HK-2 (cell line): ENCODE measurements at regions not wholly inside any gene's neighbourhood (a gene's known extent, or its start where the extent isn't known, plus 50 kb on each side); places are given as distances from the start of the nearest gene placed in this dataset.
A peak's percentile ranks its signal among the peaks of the same experiment; 100 is the strongest.

ENCODE experiments used
- DNase-seq: peaks from one replicate; pipeline ENCODE4 v3.0.0-alpha.2; 2018; ENCODE audit not compliant: unreplicated experiment

DNA sequence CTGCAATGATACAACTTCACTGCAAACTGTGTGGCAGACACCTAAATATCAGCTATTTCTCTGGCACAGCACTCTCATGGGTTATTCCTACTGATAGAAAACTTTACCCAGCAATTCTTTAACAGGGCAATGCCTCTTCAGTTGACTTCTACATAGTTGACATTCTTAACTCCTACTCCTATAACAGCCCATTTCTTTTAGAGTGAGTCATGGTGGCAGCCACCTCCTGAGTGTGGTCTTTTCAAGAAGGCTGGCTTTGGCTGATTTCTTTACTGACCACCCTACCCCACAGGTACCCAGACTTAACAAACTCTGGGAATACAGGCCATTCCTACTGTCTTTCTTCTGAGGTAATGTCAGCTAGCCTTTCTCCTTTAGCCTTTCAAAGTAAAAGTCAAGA is 805.8 kb upstream of the ADGRL2 start:
- peak; percentile 14 for DNase-seq

DNA sequence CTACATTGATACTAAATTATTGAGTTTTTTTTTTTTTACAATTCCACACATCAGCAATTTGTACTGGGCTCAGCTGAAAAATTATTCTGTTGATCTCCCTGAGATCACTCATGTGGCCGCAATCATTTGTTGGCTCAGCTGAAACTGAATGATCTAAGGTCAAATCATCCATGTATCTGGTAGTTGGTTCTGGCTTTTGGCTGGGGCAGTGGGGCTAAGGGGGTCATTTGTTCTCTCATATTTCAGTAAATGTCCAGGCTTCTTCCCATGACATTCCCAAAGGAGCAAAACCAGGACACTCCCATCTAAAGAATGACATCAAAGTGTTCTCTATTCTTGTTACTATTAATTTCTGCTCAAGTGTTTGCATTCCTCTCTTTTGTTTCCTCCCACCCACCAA is 806.7 kb upstream of the ADGRL2 start:
- DNase-seq = no peak

DNA sequence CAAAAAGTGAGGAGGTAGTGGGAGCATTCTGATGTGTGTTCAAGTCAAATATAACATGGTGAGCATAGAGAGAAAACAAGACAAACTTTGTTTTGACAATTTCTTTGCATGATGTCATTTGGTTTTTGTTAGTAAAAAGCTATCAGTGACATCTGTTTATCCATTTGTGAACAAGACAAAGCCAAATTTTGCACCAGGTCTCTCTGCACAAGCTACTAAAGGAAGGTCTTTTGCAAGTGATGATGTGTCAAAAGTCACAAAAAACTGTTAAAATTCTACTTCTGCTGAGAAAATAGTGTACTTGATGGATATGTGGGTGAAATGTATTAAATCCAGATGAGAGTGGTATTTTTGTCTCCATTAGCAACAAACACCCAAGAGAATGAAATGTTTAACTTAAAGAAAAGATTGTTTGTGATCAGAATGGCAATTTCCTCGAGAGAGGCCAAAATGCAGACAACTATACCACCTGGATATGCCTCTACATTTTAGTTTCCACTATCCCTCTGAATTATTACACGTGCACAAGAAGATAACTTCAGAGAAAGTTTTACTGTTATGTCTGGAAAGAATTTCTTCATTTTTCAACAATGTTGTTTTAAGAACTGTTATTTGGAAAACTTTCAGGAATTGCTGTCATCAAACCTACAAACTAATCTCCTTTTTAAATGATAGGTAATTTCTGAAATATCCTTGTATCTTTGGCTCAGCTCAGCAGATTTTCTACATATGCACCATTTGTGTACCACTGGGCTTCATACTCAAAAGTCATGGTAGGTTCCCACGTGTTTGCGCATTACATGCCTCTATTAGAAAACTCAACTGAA is 807.4 kb upstream of the ADGRL2 start:
- DNase-seq = no peak

DNA sequence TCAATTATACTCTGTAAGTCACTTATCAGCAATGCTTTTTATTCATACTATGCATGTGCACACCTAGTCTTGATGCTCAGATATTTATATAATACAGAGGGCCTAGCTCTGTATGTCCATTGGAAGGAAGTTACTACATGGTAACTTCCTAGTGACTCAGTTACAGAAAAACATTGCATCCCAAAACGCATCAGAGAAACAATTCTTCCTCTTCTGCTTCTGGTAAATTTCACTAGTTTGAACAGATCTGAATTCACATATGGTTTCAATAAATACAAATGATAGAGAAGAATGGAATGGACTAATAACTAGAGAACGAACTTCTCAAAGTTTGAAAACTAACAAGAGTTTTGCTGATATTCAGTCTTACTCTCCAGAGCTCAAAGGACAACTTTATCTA is 811.3 kb upstream of the ADGRL2 start:
- DNase-seq = no peak

DNA sequence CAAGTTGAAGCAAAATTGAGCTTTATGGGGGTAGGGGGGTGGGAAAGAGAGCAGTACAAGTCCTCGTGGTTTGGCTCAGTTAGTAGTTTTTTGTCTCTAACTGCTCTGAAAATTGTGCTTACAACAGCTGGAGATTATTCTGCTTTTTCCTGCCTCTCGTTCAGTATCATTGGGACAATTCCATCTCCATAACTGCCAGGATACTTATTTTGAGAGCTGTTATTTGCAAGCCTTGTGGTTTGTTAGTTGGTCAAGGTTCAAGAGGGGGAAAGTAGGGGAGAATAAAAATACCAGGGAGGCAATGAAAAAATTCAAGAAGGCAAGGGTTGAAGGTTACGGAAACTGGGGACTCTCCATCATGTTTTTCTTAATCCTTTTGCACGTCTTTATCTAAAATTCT is 811.8 kb upstream of the ADGRL2 start:
- DNase-seq = no peak

DNA sequence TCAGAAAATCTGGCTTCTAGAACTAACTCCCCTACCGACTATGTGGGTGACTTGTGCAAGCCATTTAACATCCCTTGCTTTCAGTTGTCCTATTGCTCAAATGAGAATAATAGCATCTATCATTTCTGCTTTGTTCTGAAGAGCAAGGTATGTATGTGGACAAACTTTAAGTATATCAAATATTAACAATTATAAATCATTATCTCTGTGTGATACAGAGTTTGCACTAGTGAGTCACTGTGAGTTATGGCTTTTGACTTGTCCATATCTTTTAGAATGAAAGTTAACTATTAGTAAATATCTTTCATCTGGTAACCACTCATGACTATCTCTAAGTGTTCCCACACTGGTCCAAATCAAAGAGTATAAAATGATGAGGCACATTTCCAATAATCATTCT is 812.9 kb upstream of the ADGRL2 start:
- no peak for DNase-seq

DNA sequence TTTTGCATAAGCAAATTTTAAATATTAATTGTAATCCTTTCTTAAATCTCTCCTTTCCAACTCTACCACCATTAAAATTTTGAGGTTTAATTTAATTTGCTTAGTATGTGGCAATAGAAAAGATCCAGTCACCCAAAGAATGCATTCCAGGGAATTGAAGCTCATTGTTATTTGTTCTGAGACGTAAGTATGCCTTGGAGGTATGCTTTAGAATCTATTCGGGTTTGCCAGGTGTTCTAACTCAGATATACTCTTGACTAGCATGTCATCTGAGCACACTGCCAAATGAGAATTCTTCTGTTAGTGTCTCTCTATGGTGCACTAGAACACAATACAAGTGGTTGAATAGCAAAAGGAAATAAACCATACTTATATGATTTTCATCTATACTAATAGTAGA is 813.6 kb upstream of the ADGRL2 start:
- DNase-seq = no peak

DNA sequence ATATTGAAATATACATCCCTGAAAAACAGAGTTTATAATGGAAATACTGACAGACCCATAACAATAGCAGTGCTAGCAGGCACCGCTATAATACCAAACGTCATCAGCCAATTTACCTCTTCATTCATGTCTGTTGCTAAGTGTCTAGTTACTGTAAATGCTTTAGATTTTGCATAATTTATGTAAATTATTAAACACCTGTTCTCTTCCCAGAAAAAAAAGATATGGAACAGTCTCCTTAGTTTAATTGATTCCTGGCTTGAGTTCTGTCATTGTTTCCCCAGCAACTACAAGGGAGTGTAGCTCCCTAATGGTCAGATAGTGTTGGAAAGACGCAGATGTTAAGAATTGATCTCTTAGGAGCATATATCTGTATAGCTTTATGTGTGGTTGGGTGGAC is 817.9 kb upstream of the ADGRL2 start:
- DNase-seq = no peak

DNA sequence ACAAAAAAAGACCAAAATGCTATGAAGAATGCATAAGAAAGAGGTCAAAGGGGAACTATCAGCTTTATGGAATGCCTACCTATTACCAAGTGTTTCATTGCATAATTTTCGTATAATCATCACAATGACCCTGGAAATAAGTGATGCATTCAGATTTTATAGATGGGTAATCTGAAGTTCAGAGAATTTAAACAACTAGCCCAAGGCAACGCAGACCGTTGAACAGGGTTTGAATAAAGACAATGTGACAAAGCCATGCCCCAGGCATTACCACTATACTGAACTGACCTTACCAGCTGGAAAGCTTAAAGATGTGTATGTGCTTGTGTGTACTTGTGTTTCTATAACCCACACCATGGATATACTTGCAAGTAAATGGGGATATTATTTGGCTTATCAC is 827.6 kb upstream of the ADGRL2 start:
- no peak for DNase-seq

DNA sequence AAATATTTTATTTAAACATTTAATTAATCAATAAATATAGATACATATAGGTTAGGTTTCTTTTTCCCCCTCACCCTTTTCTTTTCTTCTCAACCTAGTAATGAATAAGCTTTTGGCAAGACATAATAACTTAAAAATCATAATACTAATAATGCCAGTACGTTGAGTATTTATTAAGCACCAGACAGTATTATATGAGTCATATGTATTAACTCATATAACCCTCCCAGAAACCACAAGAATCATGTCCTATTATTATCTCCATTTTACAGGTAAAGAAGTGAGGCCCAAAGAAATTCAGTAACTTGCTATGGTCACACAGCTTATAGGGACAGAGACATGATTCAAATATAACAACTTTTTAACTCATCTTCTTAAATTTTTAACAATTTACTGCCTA is 834.5 kb upstream of the ADGRL2 start:
- DNase-seq = no peak

DNA sequence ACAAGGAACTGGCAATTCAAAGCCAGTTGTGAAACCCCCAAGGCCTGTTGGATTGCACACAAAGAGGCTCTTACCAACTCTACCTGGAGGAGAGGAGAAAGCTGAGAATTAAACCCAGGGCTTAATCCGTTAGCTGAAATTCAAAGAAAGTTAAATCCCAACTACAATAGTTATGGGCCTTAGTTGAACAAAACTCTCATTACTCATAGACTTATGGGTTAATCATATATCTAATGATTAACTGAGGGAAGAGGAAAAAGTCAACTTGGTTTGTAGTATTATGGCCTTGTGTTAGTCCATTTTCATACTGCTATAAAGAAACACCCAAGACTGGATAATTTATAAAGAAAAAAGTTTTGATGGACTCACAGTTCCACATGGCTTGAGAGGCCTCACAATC is 838.2 kb upstream of the ADGRL2 start:
- peak; percentile 5 for DNase-seq

DNA sequence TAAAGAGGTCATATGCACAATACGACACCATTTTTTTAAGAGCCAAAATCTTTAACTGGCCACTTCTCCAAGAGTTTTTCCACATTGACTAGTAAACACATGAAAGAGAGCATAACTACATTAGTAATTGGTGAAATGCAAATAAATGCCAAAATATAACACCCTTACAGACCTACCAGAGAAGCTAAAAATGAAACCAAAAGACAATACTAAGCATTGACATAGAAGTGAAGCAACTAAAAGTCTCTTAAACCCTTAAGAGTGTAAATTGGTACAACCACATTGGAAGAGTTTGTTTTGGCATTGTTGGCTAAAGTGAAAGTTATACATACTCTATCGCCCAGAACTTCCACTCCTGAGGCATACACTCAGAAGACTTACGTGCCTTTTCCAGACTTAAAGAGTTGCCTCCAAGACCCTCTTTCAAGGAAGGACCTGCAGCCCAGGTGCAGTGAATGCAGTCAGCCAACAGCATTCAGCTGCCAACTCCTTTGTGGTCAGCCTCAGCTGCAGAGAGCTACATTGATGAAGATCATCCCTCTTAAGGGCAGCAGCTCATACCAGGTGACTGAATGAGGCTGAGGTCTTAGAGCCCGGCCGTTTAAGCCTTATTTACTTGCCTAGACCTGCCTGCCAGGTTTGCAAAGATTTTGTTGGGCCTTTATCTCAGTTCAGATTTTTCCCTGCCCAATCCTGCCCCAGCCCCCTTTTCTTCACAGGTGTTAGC is 839.1 kb upstream of the ADGRL2 start:
- DNase-seq = peak; percentile 2

DNA sequence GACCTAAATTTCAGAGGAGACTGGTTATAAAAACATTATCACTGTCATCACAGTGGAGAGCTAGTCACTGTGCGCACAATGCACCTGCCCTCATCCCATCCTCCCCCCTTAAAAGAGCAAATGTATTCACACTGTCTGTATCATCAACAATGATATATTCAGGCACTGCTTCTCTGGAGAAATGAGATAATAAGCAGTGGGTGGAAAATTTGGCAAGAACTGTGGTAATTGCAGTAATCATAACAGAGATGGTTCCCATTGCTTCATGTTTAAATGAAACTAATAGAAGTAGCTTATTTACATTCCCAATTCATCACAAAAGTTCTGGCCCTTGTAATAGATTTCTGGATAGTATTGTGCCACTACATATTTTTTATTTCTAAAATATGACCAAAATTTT is 867.4 kb upstream of the ADGRL2 start:
- no peak for DNase-seq

DNA sequence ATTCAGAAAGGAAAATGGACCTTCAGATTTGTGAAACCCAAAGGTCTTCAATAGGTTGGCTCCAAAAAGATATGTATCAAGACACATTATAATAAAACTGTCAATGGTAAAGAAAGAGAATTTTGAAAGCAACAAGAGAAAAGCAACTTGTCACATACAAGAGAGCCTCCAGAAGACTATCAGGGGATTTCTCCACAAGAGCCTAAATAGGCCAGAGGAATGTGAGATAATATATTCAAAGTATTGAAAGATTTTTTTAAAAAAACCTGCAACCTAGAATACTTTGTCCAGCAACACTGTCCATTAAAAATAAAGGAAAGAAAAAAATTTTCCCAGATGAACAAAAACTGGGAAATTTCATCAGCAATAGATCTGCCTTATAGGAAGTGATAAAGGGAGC is 869.6 kb upstream of the ADGRL2 start:
- no peak for DNase-seq

DNA sequence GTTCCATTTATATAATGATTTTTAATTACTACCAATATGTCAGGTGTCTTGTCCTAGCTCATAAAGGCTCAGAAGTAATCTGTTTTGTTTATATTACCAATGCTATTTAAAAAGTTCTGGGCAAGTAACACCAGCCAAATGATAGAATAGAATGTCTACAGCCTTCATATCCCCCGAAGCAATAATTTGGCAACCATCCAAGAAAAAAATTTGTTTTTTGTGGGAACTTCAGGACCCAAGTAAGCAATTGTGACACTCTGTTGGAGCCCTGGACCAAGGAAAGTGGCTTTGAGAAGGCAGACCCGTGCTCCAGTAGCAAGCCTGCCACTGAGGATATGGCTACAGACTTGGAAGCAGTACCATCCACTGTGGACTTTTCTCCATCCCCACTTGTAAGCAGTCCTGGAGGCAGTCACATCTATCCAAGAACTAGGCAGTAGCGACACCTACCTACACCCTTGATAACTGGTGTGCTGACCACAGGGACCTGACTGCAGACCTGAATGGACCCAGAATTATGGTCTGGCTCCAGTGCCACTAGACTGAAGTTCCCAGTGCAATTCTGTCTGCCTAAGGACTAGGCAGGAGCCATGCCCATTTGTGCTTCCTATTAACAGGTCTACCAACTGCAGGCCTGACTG is 870.7 kb upstream of the ADGRL2 start:
- no peak for DNase-seq

DNA sequence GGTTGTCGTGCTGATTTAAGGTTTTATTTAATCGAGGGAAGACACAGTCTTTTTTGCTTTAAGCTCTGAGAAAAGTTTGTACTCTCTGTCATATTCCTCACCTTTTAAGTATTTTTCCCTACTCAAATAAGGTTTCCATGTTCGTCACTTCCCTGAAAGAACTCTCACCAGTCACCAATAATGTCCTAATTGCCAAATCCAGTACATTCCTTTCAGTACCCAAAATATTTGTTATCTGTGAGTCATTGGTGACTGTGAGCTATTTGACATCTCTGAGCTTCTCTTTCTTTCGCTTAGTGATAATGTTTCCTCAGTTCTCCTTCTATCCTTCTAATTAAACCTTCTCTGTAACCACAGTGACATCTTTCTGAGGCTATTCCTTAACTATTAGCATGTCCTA is 874.2 kb upstream of the ADGRL2 start:
- DNase-seq = no peak

DNA sequence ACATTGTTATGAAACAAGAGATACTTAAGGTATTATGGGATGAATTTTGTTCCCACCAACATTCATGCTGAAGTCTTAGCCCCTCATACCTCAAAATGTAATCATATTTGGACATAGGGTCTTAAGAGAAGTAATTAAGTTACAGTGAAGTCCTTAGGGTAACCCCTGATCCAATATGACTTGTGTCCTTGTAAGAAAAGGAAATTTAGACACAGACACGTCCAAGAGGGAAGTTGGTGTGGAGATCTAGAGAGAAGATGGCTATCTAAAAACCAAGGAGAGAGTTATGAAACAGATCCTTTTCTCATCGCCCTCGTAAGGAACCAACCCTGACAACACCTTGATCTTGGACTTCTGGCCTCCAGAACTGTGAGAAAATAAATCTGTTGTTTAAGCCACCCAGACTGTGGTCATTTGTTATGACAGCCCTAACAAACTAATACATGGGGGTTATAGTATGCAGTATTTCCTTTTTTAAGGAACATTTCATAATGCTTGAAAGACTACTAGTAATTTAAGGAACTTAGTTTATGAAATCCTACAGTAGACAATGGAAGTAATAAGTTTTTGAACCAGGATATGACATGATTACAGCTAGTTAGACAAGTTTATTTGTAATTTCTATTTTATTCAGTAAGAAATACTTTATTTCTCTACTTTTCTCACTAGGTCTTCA is 875.5 kb upstream of the ADGRL2 start:
- no peak for DNase-seq

DNA sequence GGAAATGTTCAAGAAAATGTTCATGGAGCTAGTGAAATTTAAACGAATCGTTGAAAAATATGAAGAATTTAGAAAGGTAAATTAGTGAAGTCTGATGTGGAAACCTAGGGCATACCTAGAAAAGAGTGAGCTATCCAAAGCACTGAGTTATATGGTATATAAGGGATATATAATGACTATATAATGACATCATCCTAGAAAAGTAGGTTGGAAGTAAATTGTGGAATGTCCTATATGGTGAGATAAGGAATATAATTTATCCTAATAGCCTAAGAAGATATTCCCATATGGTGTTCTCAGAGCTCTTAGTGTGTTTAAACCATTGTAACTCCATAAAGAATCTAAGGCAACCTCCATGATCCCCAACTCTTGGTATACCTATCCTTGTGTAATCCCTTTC is 876.4 kb upstream of the ADGRL2 start:
- no peak for DNase-seq

DNA sequence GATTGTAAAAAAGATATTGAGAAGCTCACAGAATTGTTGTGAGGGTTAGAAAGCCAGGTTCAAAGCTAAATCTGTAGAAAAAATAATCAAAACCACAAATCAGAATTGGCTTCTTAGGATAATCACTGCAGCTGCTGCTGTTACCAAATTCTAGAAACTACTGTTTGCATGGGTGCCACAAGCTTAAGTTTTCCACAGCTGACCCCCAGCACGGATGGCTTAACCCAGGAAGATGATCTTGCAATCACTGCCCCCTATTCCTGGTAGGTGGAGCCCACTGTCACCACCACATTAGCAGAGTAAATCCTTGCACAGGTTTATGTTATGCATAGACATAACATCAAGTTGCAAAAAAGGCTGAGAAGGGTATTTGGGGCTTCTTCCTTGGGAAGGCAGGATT is 877.8 kb upstream of the ADGRL2 start:
- no peak for DNase-seq

DNA sequence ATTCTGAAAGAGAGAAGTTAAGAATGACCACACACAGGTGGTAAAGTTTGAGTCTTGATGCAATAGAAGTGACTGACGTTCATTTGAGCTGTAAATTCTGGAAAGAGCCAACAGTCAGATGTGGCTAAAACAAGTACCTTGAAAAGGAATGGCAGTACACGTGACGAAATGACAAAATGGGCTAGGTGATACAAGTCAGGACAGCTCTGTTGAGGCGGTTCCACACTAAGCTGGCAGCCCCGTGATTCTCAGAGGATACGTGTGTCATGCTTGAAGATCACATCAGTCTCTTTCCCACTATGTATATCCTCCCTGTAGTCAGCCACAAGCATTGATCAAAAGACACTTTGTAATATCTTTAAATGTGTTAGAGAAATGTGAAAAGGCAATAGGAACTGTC is 881.3 kb upstream of the ADGRL2 start:
- no peak for DNase-seq

DNA sequence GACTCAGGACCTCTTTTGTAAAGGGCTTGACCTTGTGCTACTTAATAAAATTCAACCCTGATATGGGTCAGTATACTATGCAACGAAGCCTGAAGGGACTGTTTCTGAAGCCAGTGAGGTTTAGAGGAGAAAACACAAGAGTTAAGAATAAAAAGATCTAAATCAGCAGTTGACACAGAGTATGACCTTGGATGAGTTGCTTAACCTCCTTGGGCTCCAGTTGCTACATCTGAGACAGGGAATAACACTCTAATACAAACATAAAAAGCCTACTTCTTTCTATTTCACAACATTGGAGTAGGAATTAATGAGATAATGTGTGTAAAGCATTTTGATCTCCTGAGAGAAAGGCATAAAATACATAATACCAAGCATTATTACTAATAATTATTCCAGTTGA is 882.4 kb upstream of the ADGRL2 start:
- DNase-seq = no peak

DNA sequence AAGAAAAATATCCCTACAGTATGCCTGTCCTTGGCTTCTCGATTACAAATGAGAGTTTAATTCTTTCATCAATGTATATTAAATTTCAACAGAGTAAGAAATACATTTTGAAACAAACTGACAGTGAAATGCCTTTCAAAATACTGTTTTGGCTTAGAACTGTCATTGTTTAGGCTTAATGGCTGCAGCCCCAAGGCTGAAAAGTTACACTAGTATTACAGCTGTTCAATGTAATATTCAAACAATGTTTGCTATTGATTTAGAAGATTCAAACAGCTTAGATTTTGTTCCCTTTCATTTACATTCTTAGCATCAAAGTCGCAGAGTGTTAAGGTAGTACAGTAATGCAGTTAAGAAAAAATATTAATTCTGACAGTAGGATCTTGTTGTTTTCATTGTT is 882.9 kb upstream of the ADGRL2 start:
- no peak for DNase-seq

DNA sequence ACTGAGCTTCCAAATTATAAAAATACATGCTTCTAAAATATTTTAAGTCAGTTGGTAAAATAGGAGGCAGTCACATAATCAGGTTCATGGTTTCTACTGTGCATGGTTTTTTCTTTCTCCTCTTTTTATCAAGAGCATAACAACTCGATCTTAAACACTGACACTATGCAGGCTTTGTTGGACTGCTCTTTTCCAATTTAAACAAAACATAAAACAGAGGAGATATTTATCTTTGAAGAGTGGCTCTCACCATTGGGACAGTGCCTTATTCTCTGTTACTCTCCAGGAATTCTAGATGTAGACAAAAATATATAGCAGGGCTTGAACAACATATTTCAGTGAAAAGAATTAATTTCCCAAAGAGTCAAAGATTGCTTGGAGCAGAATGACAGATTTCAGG is 883.5 kb upstream of the ADGRL2 start:
- DNase-seq = no peak
